Thymus (tissue), 11 donors: ENCODE measurements at regions not wholly inside any gene's neighbourhood (a gene's known extent, or its start where the extent isn't known, plus 50 kb on each side); places are given as distances from the start of the nearest gene placed in this dataset.

ENCODE experiments used
- DNase-seq, 9 donors: peaks; one replicate each; pipeline ENCODE4 v3.0.0-alpha.2; 2013; ENCODE audit warnings: low spot score in 9 of 9, low read depth in 6 of 9, missing footprints in 1 of 9
- H3K27ac ChIP-seq, 2 donors: one replicate each; pipeline ENCODE4 v1.5.1; 2013; ENCODE audit warnings: control low read depth in 1 of 2, low read depth in 1 of 2, low read length in 1 of 2, mild to moderate bottlenecking in 1 of 2, moderate library complexity in 1 of 2
- H3K27me3 ChIP-seq, 2 donors: one replicate each; pipeline ENCODE4 v1.5.1; 2013; ENCODE audit warnings: low read length in 1 of 2; ENCODE audit not compliant: control insufficient read depth in 2 of 2, insufficient read depth in 1 of 2
- H3K36me3 ChIP-seq, 2 donors: one replicate each; pipeline ENCODE4 v1.5.1; 2013; ENCODE audit warnings: low read length in 1 of 2, mild to moderate bottlenecking in 1 of 2, moderate library complexity in 1 of 2; ENCODE audit not compliant: control insufficient read depth in 2 of 2, insufficient read depth in 2 of 2
- H3K4me1 ChIP-seq, 2 donors: one replicate each; pipeline ENCODE4 v1.5.1; 2013; ENCODE audit warnings: low read length in 2 of 2; ENCODE audit not compliant: control insufficient read depth in 2 of 2, insufficient read depth in 2 of 2
- H3K4me3 ChIP-seq, 2 donors: one replicate each; pipeline ENCODE4 v1.5.1; 2013; ENCODE audit warnings: low read length in 2 of 2, control low read depth in 1 of 2, mild to moderate bottlenecking in 1 of 2
- H3K9me3 ChIP-seq, 2 donors: one replicate each; pipeline ENCODE4 v1.5.1; 2013; ENCODE audit warnings: low read length in 1 of 2, mild to moderate bottlenecking in 1 of 2; ENCODE audit not compliant: control insufficient read depth in 2 of 2, insufficient read depth in 1 of 2
- WGBS: extraction: QIAGEN DNeasy Blood & Tissue Kit; methylation state at CpG from one replicate; pipeline ENCODE4 v1.1.7; 2013; 5-methylcytosine and 5-hydroxymethylcytosine counted together
- donor health status: healthy.

DNA sequence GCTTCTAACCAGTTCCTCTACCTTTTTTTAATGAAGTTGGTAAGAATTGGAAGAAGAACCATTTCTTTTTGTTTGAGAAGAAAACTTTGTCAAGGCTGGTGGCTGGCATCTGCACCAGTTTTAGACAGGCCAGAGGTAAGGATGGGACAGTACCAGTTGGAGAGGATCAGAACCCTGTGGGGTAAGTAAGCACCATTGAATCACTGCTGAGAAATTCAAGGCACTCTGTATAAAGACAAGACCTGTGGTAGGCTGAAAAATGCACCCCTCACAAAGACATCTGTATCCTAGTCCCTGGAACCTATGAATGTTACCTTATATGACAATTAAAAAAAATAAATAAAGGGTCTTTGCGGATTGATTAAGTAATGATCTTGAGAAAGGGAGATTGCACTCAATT, 166.7 kb upstream of the NRP1 start:
- Histone ChIP-seq H3K36me3 (no peaks in the 10 kb centered on the region), H3K4me3 (no peak overlapping the region), H3K27ac (no peak overlapping the region), H3K9me3 (no peaks in the 10 kb centered on the region), H3K4me1 (no peaks in the 10 kb centered on the region), H3K27me3 (no peaks in the 10 kb centered on the region)
- no peak for DNase-seq
- WGBS = 99% methylated on average over 1 of the region's 1 CpG

DNA sequence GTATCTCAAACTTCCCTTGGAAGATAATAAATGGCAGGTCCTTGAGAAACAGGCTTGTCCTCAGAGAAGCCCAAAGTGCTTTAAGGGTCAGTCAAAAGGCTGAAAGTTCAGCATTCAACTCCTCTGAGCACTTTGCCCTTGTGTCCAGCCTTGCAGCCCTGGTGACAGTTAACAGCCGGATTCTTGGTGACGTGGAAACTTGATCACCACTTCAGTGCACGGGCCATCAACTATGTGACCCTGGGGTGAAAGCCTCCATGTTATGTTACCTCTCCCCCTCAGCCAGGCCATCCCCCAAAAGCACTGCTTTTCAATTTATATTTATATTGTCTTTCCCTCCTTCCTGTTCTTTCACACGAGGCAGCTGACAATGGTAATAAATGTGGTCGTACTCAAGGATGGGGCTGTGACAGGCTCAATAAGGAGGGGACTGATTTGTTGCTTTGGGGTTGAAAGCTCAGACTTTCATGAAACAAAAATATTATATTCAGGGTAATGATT, 164.0 kb upstream of the NRP1 start:
- DNase-seq = no peak
- H3K36me3 ChIP-seq = no peaks in the 10 kb centered on the region
- H3K27ac ChIP-seq = no peak overlapping the region
- no peaks in the 10 kb centered on the region for H3K9me3 ChIP-seq
- WGBS = 71% methylated on average over 5 of the region's 5 CpGs
- H3K27me3 ChIP-seq = no peaks in the 10 kb centered on the region
- H3K4me1 ChIP-seq = no peaks in the 10 kb centered on the region
- no peak overlapping the region for H3K4me3 ChIP-seq

DNA sequence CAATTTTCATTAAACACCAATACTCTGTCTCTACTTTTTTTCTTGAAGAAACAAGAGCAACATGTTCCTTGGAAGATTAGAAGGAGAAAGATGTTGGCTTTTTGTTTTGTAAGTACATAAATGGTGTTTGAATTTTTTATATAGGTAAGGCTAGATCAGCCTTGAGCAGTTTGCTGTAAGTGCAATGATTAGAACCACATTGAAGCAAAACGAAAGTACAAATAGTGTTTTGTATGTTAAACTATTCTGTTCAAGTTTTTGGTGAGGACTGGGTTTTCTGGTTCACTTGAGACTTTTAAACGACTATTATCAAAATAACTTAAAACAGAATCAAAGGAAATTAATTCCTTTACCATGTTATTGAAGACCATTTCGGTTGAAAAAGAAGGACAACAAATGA, 162.9 kb upstream of the NRP1 start:
- H3K27me3 ChIP-seq = no peaks in the 10 kb centered on the region
- DNase-seq = no peak
- no peak overlapping the region for H3K27ac ChIP-seq
- H3K4me1 ChIP-seq = no peaks in the 10 kb centered on the region
- 93% methylated on average over 3 of the region's 3 CpGs for WGBS
- no peak overlapping the region for H3K4me3 ChIP-seq
- no peaks in the 10 kb centered on the region for H3K9me3 ChIP-seq
- H3K36me3 ChIP-seq = no peaks in the 10 kb centered on the region

DNA sequence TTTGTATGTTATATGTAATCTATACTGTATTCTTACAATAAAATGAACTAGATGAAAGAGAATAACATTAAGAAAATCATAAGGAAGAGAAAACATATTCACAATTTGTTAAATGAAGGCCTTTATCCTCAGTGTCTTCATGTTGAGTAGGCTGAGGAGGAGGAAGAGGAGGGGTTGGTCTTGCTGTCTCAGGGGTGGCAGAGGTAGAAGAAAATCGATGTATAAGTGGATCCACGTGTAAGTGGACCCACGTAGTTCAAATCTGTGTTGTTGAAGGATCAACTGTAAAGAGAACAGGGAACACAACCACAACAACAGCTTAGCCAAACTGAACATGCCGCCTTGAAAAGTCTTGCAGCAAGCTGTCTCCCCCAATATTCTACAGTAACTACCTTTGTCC, 161.6 kb upstream of the NRP1 start:
- WGBS = 91% methylated on average over 4 of the region's 4 CpGs
- no peak overlapping the region for H3K4me3 ChIP-seq
- DNase-seq = no peak
- H3K27ac ChIP-seq = no peak overlapping the region
- H3K4me1 ChIP-seq = no peaks in the 10 kb centered on the region
- H3K36me3 ChIP-seq = no peaks in the 10 kb centered on the region
- H3K9me3 ChIP-seq = no peaks in the 10 kb centered on the region
- no peaks in the 10 kb centered on the region for H3K27me3 ChIP-seq

DNA sequence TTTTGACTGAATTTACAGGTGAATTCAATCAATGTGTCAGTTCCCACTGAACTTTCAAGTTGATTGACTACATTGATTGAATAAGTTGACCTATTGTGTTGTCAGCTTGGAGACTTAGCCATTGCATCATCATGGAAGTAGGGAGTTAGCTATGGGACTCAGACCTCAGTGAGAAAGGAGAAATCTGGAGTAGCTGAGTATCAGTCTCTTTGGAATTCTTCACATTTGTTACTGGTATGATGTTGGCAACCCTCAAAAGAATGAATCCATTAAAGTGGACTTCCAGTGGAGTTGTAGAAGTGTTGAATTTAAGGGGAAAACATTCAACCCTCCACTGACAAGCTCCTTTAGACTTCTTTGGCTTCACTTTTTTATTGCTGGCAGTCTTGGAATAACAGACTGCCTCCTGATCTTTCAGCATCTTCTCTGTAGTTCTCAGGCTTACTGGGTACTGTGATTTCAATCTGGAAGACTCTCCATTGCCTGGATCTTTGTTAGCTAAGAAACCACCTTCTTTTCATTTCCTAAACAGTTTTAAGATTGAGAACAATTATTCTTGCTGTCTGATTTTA, 160.3 kb upstream of the NRP1 start:
- no peaks in the 10 kb centered on the region for H3K27me3 ChIP-seq
- no peaks in the 10 kb centered on the region for H3K9me3 ChIP-seq
- no peak overlapping the region for H3K4me3 ChIP-seq
- H3K4me1 ChIP-seq = no peaks in the 10 kb centered on the region
- no peaks in the 10 kb centered on the region for H3K36me3 ChIP-seq
- H3K27ac ChIP-seq = no peak overlapping the region
- no peak for DNase-seq

DNA sequence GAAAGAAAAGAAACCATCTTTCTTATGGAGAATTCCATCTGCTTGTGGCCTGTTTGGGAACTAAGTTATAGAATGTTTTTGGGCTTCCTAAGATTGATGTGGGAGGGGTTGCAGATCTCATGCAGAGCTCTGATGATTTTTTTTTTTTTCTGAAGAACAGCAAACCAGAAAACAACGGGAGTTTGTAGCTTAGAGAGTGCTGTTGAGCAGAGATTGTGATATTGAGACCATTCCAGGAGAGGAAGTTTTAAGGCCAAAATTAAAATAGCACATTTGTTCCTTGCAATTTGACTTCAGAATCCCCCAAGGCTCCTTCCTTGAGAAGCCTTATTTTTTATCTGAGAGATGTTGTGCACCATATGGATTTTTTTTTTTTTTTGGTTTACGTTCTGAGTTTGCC, 159.5 kb upstream of the NRP1 start:
- Histone ChIP-seq H3K27me3 (no peaks in the 10 kb centered on the region), H3K27ac (no peak overlapping the region)
- DNase-seq = no peak

DNA sequence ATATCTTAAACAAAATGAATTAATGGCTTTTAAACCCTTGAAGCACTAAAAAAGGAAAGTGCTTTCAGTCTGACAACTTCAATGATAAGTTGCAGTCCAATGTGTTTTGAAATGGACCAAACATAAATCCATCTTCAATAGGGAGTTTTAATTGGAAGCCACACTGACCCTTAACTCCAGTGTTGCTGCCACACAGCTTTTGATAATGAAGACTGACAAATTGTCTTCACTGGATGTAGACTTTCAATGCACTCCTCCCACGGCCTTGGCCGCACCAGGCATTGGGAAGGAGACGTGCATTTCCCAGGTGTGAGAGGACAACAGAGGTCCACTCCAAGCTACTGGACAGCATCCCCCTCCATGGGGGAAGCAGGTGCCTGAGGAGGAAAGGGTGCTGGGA, 159.0 kb upstream of the NRP1 start:
- H3K36me3 ChIP-seq = no peaks in the 10 kb centered on the region
- 98% methylated on average over 3 of the region's 3 CpGs for WGBS
- no peaks in the 10 kb centered on the region for H3K27me3 ChIP-seq
- no peaks in the 10 kb centered on the region for H3K4me1 ChIP-seq
- no peaks in the 10 kb centered on the region for H3K9me3 ChIP-seq
- no peak for DNase-seq
- no peak overlapping the region for H3K27ac ChIP-seq
- H3K4me3 ChIP-seq = no peak overlapping the region

More for the DNA sequence above, 159.5 kb upstream of the NRP1 start:
- Histone ChIP-seq H3K4me1 (no peaks in the 10 kb centered on the region), H3K9me3 (no peaks in the 10 kb centered on the region), H3K4me3 (no peak overlapping the region), H3K36me3 (no peaks in the 10 kb centered on the region)
- 79% methylated on average over 2 of the region's 2 CpGs for WGBS

DNA sequence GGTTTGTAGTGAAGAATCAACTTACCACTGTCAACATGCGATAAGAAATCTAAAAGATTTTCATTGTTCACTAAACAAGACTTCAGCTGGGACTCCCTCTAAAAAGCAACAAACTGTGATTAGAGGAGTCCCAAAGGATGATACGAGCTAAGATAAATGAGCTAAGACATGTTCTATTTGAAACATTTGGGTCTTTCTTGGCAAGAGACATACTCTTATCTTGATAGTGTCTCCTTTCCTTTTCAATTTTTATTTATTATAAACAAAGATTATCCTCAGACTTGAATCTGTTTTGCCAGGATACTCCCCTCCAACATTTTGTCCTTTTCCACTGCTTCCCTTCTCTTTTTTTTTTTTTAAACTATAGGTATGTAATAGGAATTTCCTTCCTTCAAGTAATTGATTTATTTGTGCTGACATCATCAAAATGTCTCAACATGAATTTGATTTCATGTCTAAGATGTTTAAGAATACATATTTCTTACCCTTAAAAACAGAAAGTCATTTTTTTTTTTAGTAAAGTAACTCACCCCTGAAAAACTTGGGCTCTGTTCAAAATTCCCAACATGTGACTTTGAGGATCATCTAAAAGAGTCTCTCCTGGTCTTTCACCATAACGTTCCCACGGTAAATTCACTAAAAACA, 158.4 kb upstream of the NRP1 start:
- Histone ChIP-seq H3K27ac (no peak overlapping the region), H3K9me3 (no peaks in the 10 kb centered on the region), H3K4me1 (no peaks in the 10 kb centered on the region), H3K4me3 (no peak overlapping the region), H3K27me3 (no peaks in the 10 kb centered on the region), H3K36me3 (no peaks in the 10 kb centered on the region)
- whole genome bisulfite sequencing = 91% methylated on average over 4 of the region's 4 CpGs
- no peak for DNase-seq

DNA sequence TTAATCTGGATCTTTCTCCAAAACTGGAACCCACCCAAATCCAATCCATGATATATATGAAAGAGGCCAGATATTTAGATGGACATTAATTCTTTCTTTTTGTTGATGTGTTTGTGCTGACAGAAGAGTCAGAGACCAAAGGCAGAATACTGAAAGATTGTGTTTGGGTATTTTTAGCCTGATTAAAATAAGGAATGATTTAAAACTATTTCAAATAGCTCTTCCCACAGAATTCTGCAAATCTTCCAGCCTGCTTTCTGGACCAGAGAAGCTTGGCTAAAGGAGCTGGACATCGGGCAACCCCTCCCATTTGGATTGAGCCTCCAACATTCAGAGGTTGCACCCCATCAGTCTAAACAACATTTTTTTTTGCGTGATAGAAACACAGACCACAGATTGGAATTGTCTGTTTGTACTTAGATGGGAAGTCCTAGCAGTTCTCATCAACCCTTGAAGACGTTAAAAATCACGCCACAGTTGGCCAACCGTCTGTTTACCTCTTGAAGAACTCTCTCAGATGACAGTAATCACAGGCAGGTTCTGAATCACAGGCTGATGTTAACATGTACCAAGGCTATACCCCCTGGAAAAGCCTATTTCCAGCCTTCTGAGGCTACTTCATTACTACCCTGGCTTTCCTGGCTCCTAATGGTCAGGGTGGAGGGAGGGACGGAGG, 155.2 kb upstream of the NRP1 start:
- H3K4me3 ChIP-seq = no peak overlapping the region
- DNase-seq = no peak
- 96% methylated on average over 6 of the region's 6 CpGs for WGBS
- no peaks in the 10 kb centered on the region for H3K36me3 ChIP-seq
- no peaks in the 10 kb centered on the region for H3K4me1 ChIP-seq
- H3K27ac ChIP-seq = no peak overlapping the region
- no peaks in the 10 kb centered on the region for H3K9me3 ChIP-seq
- no peaks in the 10 kb centered on the region for H3K27me3 ChIP-seq
